ENCODE measurements at regions not wholly inside any gene's neighbourhood (a gene's known extent, or its start where the extent isn't known, plus 50 kb on each side); places are given as distances from the start of the nearest gene placed in this dataset.

- WGBS, 2 experiments (ENCODE audit: extremely low coverage in 1 of 2, insufficient coverage in 1 of 2, insufficient read length in 1 of 2, insufficient replicate concordance in 2 of 2, low coverage in 1 of 2, low lambda C conversion rate in 2 of 2, missing lambda C conversion rate in 1 of 2), result 86% methylated on average over 5 of the region's 5 CpGs; no CpG with 5 or more reads in 1 of the 2 experiments
- Histone ChIP-seq H3K23ac (ENCODE audit: insufficient read length) (no peak overlapping the region), H4K20me1 (replicated peaks in 1 of 2; ENCODE audit: control insufficient read depth in 1 of 2, insufficient read depth in 2 of 2, low read length in 2 of 2) (no peaks in the 10 kb centered on the region), H4K8ac (ENCODE audit: extremely low read depth, insufficient read depth, low read length) (no peak overlapping the region), H2BK20ac (ENCODE audit: low read length) (no peak overlapping the region), H2BK120ac (replicated peaks; ENCODE audit: low read depth, low read length) (no peak overlapping the region), H2BK5ac (ENCODE audit: low read depth, low read length) (no peak overlapping the region), H2AFZ (ENCODE audit: low read length) (0 out of 2 replicates have a peak overlapping the region, but pooled peaks have one; percentile 43), H3K4me1 (replicated peaks in 1 of 4; ENCODE audit: control insufficient read depth in 3 of 4, insufficient read depth in 4 of 4, low read length in 3 of 4) (0 out of 7 replicates have a peak, but pooled peaks cover 0 to 2% (median 0%) of the 10 kb centered on the region in 4 experiments), H3K79me2 (ENCODE audit: control insufficient read depth in 1 of 2, insufficient read depth in 2 of 2, low read length in 2 of 2) (no peaks in the 10 kb centered on the region), H2AK5ac (ENCODE audit: low read depth, low read length) (no peak overlapping the region), H3K23me2 (ENCODE audit: low read depth, low read length) (no peaks in the 10 kb centered on the region), H3K9ac (replicated peaks in 1 of 4; ENCODE audit: extremely low read depth in 1 of 4, low read depth in 3 of 4, low read length in 3 of 4) (no peak overlapping the region), H3K27ac (ENCODE audit: low read depth, low read length) (no peak overlapping the region), H4K91ac (replicated peaks; ENCODE audit: insufficient read length, low read length) (no peak overlapping the region), H4K5ac (ENCODE audit: insufficient read length, low read depth, low read length) (no peak overlapping the region), H3K4me3 (ENCODE audit: extremely low read depth in 1 of 4, insufficient read depth in 2 of 4, low read depth in 3 of 4, low read length in 4 of 4) (no peak overlapping the region), H3K4me2 (ENCODE audit: insufficient read depth in 1 of 2, low read depth in 2 of 2, low read length in 2 of 2) (no peak overlapping the region), H3K27me3 (replicated peaks in 1 of 4; ENCODE audit: control insufficient read depth in 3 of 4, extremely low read depth in 1 of 4, insufficient read depth in 3 of 4, low read length in 3 of 4) (no peaks in the 10 kb centered on the region), H2BK12ac (ENCODE audit: low read depth, low read length) (no peak overlapping the region), H3K9me3 (ENCODE audit: insufficient read depth in 2 of 2, low read depth in 1 of 2, low read length in 1 of 2) (no peaks in the 10 kb centered on the region), H3K4ac (replicated peaks; ENCODE audit: insufficient read length, low read depth, low read length) (no peak overlapping the region), H3K79me1 (ENCODE audit: low read depth, low read length) (no peaks in the 10 kb centered on the region), H3K36me3 (ENCODE audit: control insufficient read depth in 2 of 4, insufficient read depth in 4 of 4, low read length in 3 of 4) (no peaks in the 10 kb centered on the region), H3K18ac (ENCODE audit: extremely low read depth, low read length) (no peak overlapping the region), H3K56ac (replicated peaks; ENCODE audit: insufficient read length, low read depth, low read length) (no peak overlapping the region), H2BK15ac (ENCODE audit: low read length) (no peak overlapping the region), H3K14ac (ENCODE audit: insufficient read length) (no peak overlapping the region)
- ChIA-PET CTCF (ENCODE audit: partially characterized antibody) (interaction anchor here (1.0 kb wide), 1 partner anchor 12 kb away, joined by 3 read pairs; no protein-coding TSS in a partner anchor), POLR2A (ENCODE audit: partially characterized antibody) (no interaction called here)
- no peak for FAIRE-seq
- no peak for DNase-seq (ENCODE audit: low read depth in 1 of 2, low spot score in 2 of 2)
- TF ChIP-seq SP4 (IDR thresholded peaks at IDR 0.05; ENCODE audit: low read length) (no peak), SUZ12 (IDR thresholded peaks at IDR 0.05; ENCODE audit: low read length) (no peak)
These were observed 92.4 kb upstream of the RALGPS2 start for GRCh38 chr1:178632653-178633052.
